ENCODE measurements at regions not wholly inside any gene's neighbourhood (a gene's known extent, or its start where the extent isn't known, plus 50 kb on each side); places are given as distances from the start of the nearest gene placed in this dataset.

DNA sequence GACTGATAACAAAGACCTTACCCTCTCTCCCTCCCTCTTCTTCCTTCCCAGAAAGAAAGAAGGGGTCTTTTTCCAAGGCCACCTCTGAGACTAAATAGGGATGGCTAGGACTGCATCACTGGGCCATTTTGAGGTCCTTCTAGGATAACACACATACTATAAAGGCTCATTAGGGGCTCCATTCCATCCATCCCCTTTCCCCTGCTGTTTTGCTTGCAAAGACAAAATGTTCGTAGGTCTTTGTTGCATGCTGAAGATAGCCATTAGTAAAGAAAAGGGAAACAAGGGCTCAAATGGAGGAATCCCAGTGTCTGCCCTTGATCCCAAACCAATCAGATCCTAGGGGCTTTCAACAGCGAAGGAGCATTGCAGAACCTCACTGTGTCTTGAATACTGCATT, 344.3 kb downstream of the CYP26B1 start:
- no peak overlapping the region for H3K4me3 Mint-ChIP-seq
- H3K27ac Mint-ChIP-seq: no peak overlapping the region
- H3K9me3 Mint-ChIP-seq: no peaks in the 10 kb centered on the region
- no peaks in the 10 kb centered on the region for H3K36me3 Mint-ChIP-seq
- H3K4me1 Mint-ChIP-seq: no peaks in the 10 kb centered on the region
- peaks cover 17% of the 10 kb centered on the region for H3K27me3 Mint-ChIP-seq
- ATAC-seq: no peak

DNA sequence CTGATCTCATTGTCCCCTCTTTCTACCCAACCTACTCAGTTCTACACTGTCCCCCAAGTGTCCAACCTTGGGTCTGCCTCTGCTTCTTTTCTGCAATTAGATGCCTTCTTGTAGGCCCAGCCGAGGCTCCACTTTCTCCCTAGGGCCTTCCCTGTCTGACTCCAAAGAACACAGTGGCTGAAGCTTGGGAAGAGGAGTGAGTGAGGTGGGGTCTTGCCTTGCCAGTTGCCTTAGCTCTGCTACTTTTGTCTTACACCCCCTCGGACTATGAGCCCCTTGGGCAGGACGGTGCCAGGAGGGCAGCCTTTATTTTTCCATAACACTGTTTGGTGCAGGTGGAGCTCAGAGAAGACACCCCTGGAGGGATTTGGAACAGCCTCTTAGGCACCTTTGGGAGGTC, 345.1 kb downstream of the CYP26B1 start:
- H3K4me1 Mint-ChIP-seq: no peaks in the 10 kb centered on the region
- H3K27me3 Mint-ChIP-seq: peaks cover 17% of the 10 kb centered on the region
- H3K4me3 Mint-ChIP-seq: no peak overlapping the region
- no peaks in the 10 kb centered on the region for H3K36me3 Mint-ChIP-seq
- H3K27ac Mint-ChIP-seq: no peak overlapping the region
- H3K9me3 Mint-ChIP-seq: no peaks in the 10 kb centered on the region
- no peak for ATAC-seq

DNA sequence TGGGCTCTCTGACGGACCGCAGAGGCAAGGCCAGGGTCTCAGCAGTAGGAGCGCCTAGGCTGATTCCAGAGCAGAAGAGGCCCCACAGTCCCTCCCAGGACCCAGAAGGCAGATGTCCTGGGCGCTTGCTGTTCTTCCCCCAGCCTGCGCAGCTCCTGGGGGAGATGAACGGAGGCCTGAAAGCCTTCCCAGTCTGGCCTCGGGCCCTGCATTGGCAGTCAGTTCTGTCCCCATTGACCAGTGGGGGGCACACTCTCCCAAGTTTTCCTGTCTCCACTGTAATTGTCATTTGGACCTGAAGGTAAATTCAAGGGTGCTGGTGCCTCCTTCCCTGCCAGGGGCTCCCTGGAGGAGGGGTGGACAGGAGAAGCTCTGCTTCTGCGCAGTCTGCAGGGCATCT, 345.7 kb downstream of the CYP26B1 start:
- no peak for ATAC-seq
- no peak overlapping the region for H3K27ac Mint-ChIP-seq
- H3K4me1 Mint-ChIP-seq: no peaks in the 10 kb centered on the region
- H3K9me3 Mint-ChIP-seq: no peaks in the 10 kb centered on the region
- no peak overlapping the region for H3K4me3 Mint-ChIP-seq
- no peaks in the 10 kb centered on the region for H3K36me3 Mint-ChIP-seq
- H3K27me3 Mint-ChIP-seq: peaks cover 17% of the 10 kb centered on the region

DNA sequence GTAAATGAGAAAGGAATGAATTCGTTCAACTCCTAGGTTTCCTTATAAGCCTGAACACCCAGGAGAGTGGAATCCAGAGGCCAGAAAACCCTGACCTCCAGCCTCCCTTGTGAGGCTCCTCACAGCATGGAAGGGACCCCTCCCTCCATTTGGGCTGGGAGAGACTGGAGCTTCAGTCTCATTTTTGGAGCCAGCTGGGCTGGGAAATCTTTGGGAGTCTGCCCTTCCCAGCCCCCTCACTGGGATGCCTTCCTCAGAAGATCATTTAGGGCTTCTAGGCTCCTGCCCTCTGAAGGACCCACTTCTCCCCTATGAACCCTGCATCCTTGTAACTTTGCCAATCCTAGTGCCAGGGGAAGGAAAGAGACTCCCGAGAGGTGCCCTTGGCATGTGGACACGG, 346.1 kb downstream of the CYP26B1 start:
- H3K27me3 Mint-ChIP-seq: peaks cover 17% of the 10 kb centered on the region
- H3K4me1 Mint-ChIP-seq: no peaks in the 10 kb centered on the region
- H3K27ac Mint-ChIP-seq: no peak overlapping the region
- H3K36me3 Mint-ChIP-seq: no peaks in the 10 kb centered on the region
- H3K9me3 Mint-ChIP-seq: no peaks in the 10 kb centered on the region
- ATAC-seq: no peak
- no peak overlapping the region for H3K4me3 Mint-ChIP-seq

DNA sequence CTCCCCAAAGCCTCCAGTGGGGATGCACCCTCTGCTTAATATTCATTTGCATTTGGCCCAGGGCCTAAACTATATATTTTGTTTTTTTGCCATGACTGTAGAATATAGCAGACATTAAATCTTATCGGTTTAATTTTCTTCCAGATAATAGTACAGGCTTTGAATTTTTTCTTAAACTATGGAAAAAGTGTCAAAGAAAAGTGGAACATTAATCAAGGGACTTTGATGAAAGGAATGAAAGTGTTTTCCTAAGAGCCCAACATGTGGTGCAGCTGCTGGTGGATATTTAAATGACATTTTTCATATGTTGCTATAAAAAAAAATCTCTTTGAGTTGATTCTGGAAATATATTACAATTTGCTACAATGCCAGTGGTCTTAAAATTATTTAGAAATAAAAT, 346.8 kb downstream of the CYP26B1 start:
- no peak for ATAC-seq

DNA sequence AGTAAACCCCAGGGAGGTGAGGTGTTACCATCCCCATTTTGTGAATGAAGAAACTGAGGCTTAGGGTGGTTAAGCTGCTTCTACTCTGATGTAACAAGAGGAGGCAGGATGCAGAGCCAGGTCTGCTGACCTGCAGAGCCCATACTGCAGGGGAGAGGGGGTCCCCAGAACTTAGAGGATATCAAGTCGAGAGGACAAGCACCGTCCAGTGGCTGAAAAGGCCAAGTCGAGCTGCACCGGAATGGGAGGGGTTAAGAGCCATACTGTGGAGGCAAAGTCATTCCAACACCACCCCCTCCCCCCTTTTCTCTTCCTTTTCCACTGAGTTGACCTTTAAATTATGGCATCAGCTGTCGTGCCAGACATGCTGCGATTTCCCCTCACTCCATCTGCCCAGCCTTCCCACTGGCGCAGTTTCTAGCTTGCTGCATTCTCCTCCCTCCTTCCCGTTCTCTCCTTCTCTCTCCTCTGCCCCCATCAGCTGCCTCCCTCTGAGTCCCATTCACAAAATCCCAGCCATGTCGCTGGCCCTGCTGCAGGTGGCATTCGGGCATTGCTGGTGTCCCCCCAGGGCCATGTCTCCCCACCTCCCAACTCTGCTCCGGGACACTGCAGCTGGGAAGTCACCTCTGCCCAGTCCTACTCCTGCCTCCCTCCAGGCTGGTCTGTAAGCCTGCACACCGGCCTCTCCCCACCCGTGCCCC, 346.9 kb downstream of the DYSF start:
- H3K4me1 Mint-ChIP-seq: no peaks in the 10 kb centered on the region
- no peaks in the 10 kb centered on the region for H3K9me3 Mint-ChIP-seq
- no peak for ATAC-seq
- H3K27ac Mint-ChIP-seq: no peak overlapping the region
- H3K27me3 Mint-ChIP-seq: peaks cover 17% of the 10 kb centered on the region
- H3K36me3 Mint-ChIP-seq: no peaks in the 10 kb centered on the region
- H3K4me3 Mint-ChIP-seq: no peak overlapping the region

More for the DNA sequence above, 346.8 kb downstream of the CYP26B1 start:
- Mint-ChIP-seq H3K27me3 (peaks cover 17% of the 10 kb centered on the region), H3K36me3 (no peaks in the 10 kb centered on the region), H3K4me3 (no peak overlapping the region), H3K27ac (no peak overlapping the region), H3K9me3 (no peaks in the 10 kb centered on the region), H3K4me1 (no peaks in the 10 kb centered on the region)

DNA sequence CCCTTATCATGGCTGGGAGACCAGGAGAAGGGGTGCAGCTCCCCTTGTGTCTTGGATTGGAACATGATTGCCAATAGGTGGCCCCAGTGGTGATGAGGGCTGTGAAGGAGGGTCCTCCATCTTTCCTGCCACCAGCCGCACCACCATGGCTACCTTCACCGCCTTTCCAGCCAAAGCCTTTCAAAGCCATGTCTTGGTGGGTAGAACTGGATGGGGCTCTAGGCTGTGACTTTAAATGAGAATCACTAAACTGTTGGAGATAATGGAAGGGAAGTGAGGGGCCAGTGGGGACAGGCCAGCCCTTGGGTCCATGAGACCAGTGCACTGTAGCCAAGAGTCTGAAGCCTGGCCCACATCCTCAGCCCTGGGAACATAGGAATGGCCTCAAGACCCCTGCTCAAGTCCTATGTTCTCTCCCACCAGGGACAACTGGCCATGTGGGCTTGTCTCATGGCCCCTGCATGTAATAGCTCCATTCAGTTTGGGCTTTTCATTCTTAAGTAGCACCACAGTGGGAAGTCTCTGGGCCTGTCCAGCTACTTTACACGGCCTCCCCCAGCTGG, 345.7 kb downstream of the DYSF start:
- Mint-ChIP-seq H3K36me3 (no peaks in the 10 kb centered on the region), H3K4me1 (no peaks in the 10 kb centered on the region), H3K9me3 (no peaks in the 10 kb centered on the region), H3K4me3 (no peak overlapping the region), H3K27ac (no peak overlapping the region), H3K27me3 (peaks cover 17% of the 10 kb centered on the region)
- no peak for ATAC-seq

DNA sequence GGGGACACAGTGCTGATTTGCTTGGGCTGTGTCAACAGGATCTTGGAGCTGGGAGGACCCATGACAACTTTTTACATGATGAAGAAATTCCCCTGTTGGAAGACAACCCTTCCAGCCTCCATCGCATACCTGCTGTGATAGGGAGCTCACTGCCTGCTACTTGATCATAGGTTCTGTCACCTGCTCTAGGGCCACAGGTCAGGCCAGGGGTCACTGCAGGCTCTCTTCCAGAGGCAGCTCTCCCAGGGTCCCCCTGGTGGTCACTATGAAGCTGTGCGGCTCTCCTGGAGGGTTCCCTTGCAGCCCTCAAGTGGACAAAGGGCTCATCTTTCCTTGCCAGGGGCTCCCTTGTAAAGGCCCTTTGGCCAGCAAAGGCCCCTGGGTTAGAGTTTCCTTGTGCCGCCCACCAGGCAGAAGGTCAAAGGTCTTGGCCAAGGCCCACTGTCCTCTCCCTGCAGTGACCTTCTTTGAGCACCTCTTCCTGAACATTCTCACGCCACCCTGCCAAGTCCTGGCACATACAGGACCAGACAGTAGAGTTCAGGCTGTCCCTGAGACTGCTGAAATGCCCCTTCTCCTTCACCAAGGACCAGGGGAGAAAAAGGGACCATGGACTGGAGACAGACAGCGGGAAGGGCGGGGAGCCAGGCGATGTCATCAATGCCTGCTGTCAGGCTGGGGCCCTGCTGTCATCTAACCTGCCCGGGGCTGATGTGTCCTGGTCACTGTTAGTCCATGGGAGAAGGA, 345.1 kb downstream of the DYSF start:
- Mint-ChIP-seq H3K27ac (no peak overlapping the region), H3K4me1 (no peaks in the 10 kb centered on the region), H3K36me3 (no peaks in the 10 kb centered on the region), H3K27me3 (peaks cover 17% of the 10 kb centered on the region), H3K9me3 (no peaks in the 10 kb centered on the region), H3K4me3 (no peak overlapping the region)
- ATAC-seq: no peak

DNA sequence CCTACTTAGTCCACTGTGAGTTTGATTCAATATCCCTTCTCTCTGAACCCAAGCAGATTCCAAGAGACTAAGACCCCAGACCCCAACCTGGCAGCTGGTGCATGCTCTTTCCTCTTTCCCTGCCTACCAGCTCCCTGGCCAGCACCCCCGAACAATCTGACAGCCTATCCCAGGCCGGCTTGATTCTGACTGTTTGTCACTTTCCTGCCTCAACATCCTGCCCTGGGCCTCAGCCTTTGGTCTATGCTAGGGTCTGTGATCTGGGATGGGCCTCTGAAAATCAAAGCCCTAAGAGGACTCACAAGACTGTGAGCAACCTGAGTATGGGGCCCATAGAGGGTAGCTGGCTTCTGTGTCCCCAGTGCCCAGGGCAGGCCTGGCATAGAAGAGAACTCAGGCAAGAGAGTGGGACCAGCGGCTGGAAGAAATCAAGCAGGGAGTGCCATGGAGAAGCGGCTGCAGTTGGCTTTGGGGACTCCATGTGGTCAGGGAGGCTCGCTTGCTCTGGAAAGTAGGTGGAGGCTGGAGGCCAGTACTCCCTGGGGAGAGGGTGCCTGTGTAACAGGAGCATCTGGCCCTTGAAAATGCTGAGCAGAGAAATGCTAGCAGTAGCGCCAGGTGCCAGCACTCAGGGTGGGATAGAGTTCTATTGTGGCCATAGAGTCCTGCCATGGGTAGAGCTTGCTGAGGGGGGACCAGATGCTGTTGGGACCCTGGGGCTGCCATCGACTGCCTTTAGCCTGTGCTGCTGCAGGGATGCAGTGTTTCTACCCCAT, 343.9 kb downstream of the DYSF start:
- ATAC-seq: no peak
- Mint-ChIP-seq H3K27me3 (peaks cover 12% of the 10 kb centered on the region), H3K36me3 (no peaks in the 10 kb centered on the region), H3K4me3 (no peak overlapping the region), H3K27ac (no peak overlapping the region), H3K4me1 (no peaks in the 10 kb centered on the region), H3K9me3 (no peaks in the 10 kb centered on the region)

DNA sequence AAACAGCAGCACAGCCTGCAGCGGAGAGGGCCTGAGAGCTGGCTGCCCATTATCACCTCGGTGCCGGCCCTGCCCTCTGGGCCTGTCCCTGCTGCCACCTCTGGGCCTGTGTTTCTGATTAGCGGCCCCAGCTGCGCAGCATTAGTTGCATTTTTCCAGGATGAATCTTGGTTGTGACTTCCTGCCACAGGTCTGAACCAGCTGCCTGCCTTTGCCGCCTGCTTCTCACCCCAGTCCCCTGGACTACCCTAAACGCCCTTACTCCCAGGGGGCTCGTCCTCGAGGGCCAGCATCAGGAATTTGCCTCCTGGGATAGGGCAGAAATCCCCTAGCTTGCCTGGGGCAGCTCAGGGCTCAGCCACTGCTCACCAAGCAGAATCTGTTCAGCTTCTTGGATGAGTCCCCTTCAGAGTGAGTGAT, 342.8 kb downstream of the DYSF start:
- Mint-ChIP-seq H3K9me3 (no peaks in the 10 kb centered on the region), H3K4me1 (no peaks in the 10 kb centered on the region), H3K27me3 (peaks cover 9% of the 10 kb centered on the region), H3K4me3 (no peak overlapping the region), H3K27ac (no peak overlapping the region), H3K36me3 (no peaks in the 10 kb centered on the region)
- no peak for ATAC-seq

DNA sequence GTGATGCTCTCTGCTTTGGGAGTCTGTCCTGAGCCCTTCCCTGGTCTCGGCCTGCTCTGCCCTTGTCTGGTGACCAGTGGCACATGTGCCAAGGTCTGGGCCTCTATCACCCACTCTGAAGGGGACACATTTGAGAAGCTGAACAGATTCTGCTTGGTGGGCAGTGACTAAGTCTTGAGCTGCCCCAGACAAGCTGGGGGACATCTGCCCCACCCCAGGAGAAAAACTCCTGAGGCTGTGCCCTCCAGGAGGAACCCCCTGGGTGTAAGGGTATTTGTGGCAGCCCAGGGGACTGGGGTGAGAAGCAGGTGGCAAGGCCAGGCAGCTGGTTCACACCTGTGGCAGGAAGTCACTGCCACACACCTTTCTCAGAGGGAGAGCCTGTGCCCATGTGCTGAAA, 342.1 kb downstream of the DYSF start:
- H3K4me3 Mint-ChIP-seq: no peak overlapping the region
- H3K27me3 Mint-ChIP-seq: peaks cover 5% of the 10 kb centered on the region
- H3K27ac Mint-ChIP-seq: no peak overlapping the region
- ATAC-seq: no peak
- H3K4me1 Mint-ChIP-seq: no peaks in the 10 kb centered on the region
- no peaks in the 10 kb centered on the region for H3K36me3 Mint-ChIP-seq
- no peaks in the 10 kb centered on the region for H3K9me3 Mint-ChIP-seq

DNA sequence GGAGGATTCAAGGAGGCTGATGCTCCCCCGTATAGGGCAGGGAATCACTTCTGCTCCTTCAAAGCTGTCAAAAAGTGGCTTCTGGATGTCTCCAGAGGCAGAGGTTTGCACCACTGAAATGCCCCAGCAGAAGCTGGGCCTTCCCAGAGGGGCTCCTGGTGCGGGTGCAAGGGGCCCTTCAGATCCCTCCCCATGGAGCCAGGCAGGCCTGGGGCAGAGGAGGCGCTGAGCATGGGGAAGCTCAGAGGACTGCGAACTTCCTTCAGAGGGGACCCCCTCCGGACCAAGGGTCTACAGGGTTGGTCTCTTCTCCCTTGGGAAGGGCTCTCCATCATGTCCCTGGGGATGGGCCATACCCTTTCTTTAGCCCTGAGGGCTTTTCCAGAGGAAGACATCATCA, 341.2 kb downstream of the DYSF start:
- ATAC-seq: no peak
- Mint-ChIP-seq H3K27me3 (no peaks in the 10 kb centered on the region), H3K9me3 (no peaks in the 10 kb centered on the region), H3K36me3 (no peaks in the 10 kb centered on the region), H3K4me1 (no peaks in the 10 kb centered on the region), H3K27ac (no peak overlapping the region), H3K4me3 (no peak overlapping the region)

DNA sequence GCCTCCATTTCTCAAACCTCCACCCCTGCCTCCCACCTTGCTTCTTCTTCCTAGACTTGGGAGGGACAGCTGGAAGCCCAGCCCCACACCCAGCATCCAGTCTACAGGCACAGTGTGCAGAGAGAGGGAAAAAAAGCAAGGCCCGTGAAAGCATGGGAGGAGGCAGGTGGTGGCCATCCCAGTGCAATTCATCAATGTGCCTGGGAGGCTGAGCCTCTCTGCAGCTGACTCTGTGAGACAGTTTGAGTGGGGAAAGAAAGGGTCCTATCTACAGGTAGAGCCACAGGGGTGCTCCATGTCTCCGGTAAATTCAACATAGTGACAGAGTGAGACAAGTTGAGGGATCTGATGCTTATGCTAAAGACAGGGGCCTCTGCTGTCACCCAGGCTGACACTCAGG, 340.6 kb downstream of the DYSF start:
- H3K9me3 Mint-ChIP-seq: no peaks in the 10 kb centered on the region
- no peak overlapping the region for H3K27ac Mint-ChIP-seq
- H3K36me3 Mint-ChIP-seq: no peaks in the 10 kb centered on the region
- no peaks in the 10 kb centered on the region for H3K27me3 Mint-ChIP-seq
- H3K4me3 Mint-ChIP-seq: no peak overlapping the region
- no peak for ATAC-seq
- no peaks in the 10 kb centered on the region for H3K4me1 Mint-ChIP-seq

DNA sequence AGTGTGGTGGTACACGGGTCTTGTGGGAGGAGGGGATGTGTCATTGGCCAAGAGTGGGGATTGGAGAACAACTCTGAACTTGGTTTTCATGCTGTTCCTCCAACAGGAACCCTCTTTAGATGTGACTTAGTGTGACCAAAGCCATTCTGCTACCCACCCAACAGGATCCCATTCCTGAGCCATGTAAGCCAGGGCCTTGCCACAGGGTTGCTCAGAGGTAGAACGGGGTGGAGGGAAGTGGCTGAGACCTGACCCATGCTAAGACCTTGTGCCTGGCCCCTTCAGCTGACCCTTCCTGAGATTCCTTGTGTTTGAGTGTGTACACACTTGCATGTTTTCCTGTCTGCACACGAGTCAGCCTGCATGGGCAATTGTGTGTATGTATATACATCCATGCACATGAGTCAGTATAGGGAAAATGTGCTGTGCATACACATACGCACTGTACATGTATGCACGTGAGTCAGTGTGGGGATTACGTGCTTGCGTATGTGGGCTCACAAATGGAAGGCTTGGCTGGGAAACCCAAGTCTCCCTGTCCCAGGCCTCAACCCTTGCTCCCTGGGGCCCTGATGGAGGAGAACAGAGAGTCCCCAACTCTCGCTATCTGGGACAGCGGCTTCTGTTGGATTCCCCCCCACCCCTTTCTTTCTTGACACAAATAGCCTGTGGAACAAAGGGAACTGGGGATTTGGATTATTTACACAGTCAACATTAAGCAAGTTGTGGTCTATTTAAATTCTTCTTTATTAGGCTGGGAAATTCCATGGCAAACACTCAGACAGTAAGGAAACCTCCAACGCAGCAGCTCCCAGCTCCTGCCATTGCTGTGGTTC, 339.8 kb downstream of the DYSF start:
- no peaks in the 10 kb centered on the region for H3K36me3 Mint-ChIP-seq
- no peak for ATAC-seq
- H3K4me1 Mint-ChIP-seq: no peaks in the 10 kb centered on the region
- H3K27ac Mint-ChIP-seq: no peak overlapping the region
- H3K4me3 Mint-ChIP-seq: no peak overlapping the region
- H3K27me3 Mint-ChIP-seq: no peaks in the 10 kb centered on the region
- no peaks in the 10 kb centered on the region for H3K9me3 Mint-ChIP-seq

Data from stimulated activated memory B cell treated with anti-CD40 and anti-IgM and Interleukin-4, amounts not matched to agents 10 μg/mL and 1 μg/mL and 100 μg/mL, for 72 hours (primary cell).